WTC11 (cell line): ENCODE measurements at regions not wholly inside any gene's neighbourhood (a gene's known extent, or its start where the extent isn't known, plus 50 kb on each side); places are given as distances from the start of the nearest gene placed in this dataset.

Source experiments
- ATAC-seq: fragments of 200-7000 bp; cut with Tn5 transposase; 2 replicates; pipeline ENCODE4 v1.10.0; 2021; ENCODE audit warnings: mild to moderate bottlenecking, moderate library complexity
- CTCF ChIA-PET: fragments of 300-600 bp; sonication (Branson Sonifier 250); formaldehyde crosslinking; loops from one replicate; lab custom pipeline; 2021; ENCODE audit warnings: antibody characterized with exemption; lab: Charles Lee
- POLR2A ChIA-PET: fragments of 350-600 bp; sonication (Branson Sonifier 250); formaldehyde crosslinking; loops from one replicate; lab custom pipeline; 2021; ENCODE audit warnings: antibody characterized with exemption; lab: Charles Lee
- DNase-seq: peaks from one replicate; pipeline ENCODE4 v3.0.0; 2021; ENCODE audit warnings: low spot score
- H3K27ac Mint-ChIP-seq: 2 replicates; pipeline ENCODE4 v1.8.0; 2021; ENCODE audit warnings: mixed read lengths
- H3K27me3 Mint-ChIP-seq: 2 replicates; pipeline ENCODE4 v1.8.0; 2021; ENCODE audit warnings: low read depth, mild to moderate bottlenecking, moderate library complexity, mixed read lengths
- H3K36me3 Mint-ChIP-seq: 2 replicates; pipeline ENCODE4 v1.8.0; 2021; ENCODE audit warnings: mixed read lengths
- H3K4me1 Mint-ChIP-seq: 2 replicates; pipeline ENCODE4 v1.8.0; 2022; ENCODE audit warnings: mixed read lengths
- H3K4me3 Mint-ChIP-seq: 2 replicates; pipeline ENCODE4 v1.8.0; 2021; ENCODE audit warnings: mild to moderate bottlenecking, moderate library complexity, mixed read lengths
- H3K9me3 Mint-ChIP-seq: 2 replicates; pipeline ENCODE4 v1.8.0; 2021; ENCODE audit warnings: mixed read lengths
- AR ChIP-seq: fragments of 250-450 bp; sonication (Bioruptor Pico); IDR thresholded peaks from 2 replicates; pipeline ENCODE4 v1.9.0; 2021; ENCODE audit warnings: mild to moderate bottlenecking
- CREM ChIP-seq: sonication (generic); formaldehyde crosslinking; IDR thresholded peaks from 2 replicates; pipeline ENCODE4 v1.8.1; 2022; ENCODE audit warnings: mild to moderate bottlenecking, missing genetic modification reagents, moderate library complexity
- E2F5 ChIP-seq: sonication (generic); formaldehyde crosslinking; IDR thresholded peaks from 2 replicates; pipeline ENCODE4 v1.8.1; 2022; ENCODE audit warnings: mild to moderate bottlenecking, moderate library complexity, missing genetic modification reagents
- JAZF1 ChIP-seq: fragments of 250-450 bp; sonication (Bioruptor Pico); IDR thresholded peaks from 2 replicates; pipeline ENCODE4 v1.9.0; 2021; ENCODE audit warnings: moderate library complexity, mild to moderate bottlenecking, inconsistent platforms
- KAT7 ChIP-seq: sonication (generic); formaldehyde crosslinking; IDR thresholded peaks from 2 replicates; pipeline ENCODE4 v1.8.1; 2023; ENCODE audit warnings: missing genetic modification reagents, mild to moderate bottlenecking, borderline replicate concordance
- MXD4 ChIP-seq: fragments of 250-450 bp; sonication (Bioruptor Pico); IDR thresholded peaks from 2 replicates; pipeline ENCODE4 v1.8.0; 2021; ENCODE audit warnings: mild to moderate bottlenecking, moderate library complexity, borderline replicate concordance
- USF1 ChIP-seq: sonication (generic); formaldehyde crosslinking; IDR thresholded peaks from 2 replicates; pipeline ENCODE4 v1.8.0; 2022; ENCODE audit warnings: mild to moderate bottlenecking, missing genetic modification reagents
- TF ChIP-seq, protein P1 (sequence below): sonication (generic); formaldehyde crosslinking; conservative IDR thresholded peaks from 2 replicates; pipeline ENCODE4 v1.8.1; 2022; ENCODE audit warnings: mild to moderate bottlenecking, missing genetic modification reagents
- TF ChIP-seq, protein P2 (sequence below): sonication (generic); formaldehyde crosslinking; IDR thresholded peaks from 2 replicates; pipeline ENCODE4 v1.8.1; 2023; ENCODE audit warnings: mild to moderate bottlenecking, missing genetic modification reagents
- TF ChIP-seq, protein P3 (sequence below): sonication (generic); formaldehyde crosslinking; IDR thresholded peaks from 2 replicates; pipeline ENCODE4 v1.8.0; 2023; ENCODE audit warnings: mild to moderate bottlenecking, missing genetic modification reagents
- TF ChIP-seq, protein P4 (sequence below): sonication (generic); formaldehyde crosslinking; IDR thresholded peaks from 2 replicates; pipeline ENCODE4 v1.8.0; 2022; ENCODE audit warnings: mild to moderate bottlenecking, missing genetic modification reagents

- no peaks in the 10 kb centered on the region for H3K4me1 Mint-ChIP-seq
- TF ChIP-seq JAZF1 (no peak), KAT7 (CRISPR knock-in tag) (no peak)
- TF ChIP-seq, all 79 proteins: peak for 0
- ATAC-seq (no peak), DNase-seq (no peak)
- ChIA-PET CTCF (no interaction called here), POLR2A (no interaction called here)
- Mint-ChIP-seq H3K27me3 (no peaks in the 10 kb centered on the region), H3K27ac (no peak overlapping the region), H3K4me3 (no peak overlapping the region), H3K9me3 (peaks cover 5% of the 10 kb centered on the region; the same call in 1 of the 2 replicates), H3K36me3 (no peaks in the 10 kb centered on the region)
Measured at GRCh38 chr18:29459972-29460371, 1283.0 kb upstream of the CDH2 start.

- ChIA-PET POLR2A (no interaction called here), CTCF (no interaction called here)
- no peaks in the 10 kb centered on the region for H3K36me3 Mint-ChIP-seq
Measured at GRCh38 chr18:29457316-29457889, 1280.5 kb upstream of the CDH2 start.

More at GRCh38 chr18:29457316-29457889, 1280.5 kb upstream of the CDH2 start:
- Mint-ChIP-seq H3K27me3 (no peaks in the 10 kb centered on the region), H3K4me1 (no peaks in the 10 kb centered on the region), H3K9me3 (peaks cover 14% of the 10 kb centered on the region), H3K4me3 (no peak overlapping the region), H3K27ac (no peak overlapping the region)
- TF ChIP-seq, protein P1, sequence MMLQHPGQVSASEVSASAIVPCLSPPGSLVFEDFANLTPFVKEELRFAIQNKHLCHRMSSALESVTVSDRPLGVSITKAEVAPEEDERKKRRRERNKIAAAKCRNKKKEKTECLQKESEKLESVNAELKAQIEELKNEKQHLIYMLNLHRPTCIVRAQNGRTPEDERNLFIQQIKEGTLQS (CRISPR knock-in tag) = no peak
- TF ChIP-seq, protein P2, sequence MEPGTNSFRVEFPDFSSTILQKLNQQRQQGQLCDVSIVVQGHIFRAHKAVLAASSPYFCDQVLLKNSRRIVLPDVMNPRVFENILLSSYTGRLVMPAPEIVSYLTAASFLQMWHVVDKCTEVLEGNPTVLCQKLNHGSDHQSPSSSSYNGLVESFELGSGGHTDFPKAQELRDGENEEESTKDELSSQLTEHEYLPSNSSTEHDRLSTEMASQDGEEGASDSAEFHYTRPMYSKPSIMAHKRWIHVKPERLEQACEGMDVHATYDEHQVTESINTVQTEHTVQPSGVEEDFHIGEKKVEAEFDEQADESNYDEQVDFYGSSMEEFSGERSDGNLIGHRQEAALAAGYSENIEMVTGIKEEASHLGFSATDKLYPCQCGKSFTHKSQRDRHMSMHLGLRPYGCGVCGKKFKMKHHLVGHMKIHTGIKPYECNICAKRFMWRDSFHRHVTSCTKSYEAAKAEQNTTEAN = no peak
- no peak for TF ChIP-seq AR
- no peak for TF ChIP-seq MXD4 (CRISPR knock-in tag)
- TF ChIP-seq, protein P3, sequence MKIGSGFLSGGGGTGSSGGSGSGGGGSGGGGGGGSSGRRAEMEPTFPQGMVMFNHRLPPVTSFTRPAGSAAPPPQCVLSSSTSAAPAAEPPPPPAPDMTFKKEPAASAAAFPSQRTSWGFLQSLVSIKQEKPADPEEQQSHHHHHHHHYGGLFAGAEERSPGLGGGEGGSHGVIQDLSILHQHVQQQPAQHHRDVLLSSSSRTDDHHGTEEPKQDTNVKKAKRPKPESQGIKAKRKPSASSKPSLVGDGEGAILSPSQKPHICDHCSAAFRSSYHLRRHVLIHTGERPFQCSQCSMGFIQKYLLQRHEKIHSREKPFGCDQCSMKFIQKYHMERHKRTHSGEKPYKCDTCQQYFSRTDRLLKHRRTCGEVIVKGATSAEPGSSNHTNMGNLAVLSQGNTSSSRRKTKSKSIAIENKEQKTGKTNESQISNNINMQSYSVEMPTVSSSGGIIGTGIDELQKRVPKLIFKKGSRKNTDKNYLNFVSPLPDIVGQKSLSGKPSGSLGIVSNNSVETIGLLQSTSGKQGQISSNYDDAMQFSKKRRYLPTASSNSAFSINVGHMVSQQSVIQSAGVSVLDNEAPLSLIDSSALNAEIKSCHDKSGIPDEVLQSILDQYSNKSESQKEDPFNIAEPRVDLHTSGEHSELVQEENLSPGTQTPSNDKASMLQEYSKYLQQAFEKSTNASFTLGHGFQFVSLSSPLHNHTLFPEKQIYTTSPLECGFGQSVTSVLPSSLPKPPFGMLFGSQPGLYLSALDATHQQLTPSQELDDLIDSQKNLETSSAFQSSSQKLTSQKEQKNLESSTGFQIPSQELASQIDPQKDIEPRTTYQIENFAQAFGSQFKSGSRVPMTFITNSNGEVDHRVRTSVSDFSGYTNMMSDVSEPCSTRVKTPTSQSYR (CRISPR knock-in tag) = no peak
- no peak for TF ChIP-seq USF1 (CRISPR knock-in tag)
- TF ChIP-seq CREM (CRISPR knock-in tag) = no peak
- TF ChIP-seq E2F5 (CRISPR knock-in tag) = no peak
- TF ChIP-seq, protein P4, sequence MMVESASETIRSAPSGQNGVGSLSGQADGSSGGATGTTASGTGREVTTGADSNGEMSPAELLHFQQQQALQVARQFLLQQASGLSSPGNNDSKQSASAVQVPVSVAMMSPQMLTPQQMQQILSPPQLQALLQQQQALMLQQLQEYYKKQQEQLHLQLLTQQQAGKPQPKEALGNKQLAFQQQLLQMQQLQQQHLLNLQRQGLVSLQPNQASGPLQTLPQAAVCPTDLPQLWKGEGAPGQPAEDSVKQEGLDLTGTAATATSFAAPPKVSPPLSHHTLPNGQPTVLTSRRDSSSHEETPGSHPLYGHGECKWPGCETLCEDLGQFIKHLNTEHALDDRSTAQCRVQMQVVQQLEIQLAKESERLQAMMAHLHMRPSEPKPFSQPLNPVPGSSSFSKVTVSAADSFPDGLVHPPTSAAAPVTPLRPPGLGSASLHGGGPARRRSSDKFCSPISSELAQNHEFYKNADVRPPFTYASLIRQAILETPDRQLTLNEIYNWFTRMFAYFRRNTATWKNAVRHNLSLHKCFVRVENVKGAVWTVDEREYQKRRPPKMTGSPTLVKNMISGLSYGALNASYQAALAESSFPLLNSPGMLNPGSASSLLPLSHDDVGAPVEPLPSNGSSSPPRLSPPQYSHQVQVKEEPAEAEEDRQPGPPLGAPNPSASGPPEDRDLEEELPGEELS = no peak
- no peak for TF ChIP-seq KAT7 (CRISPR knock-in tag)
- no peak for ATAC-seq
- no peak for DNase-seq
